ENCODE measurements at regions not wholly inside any gene's neighbourhood (a gene's known extent, or its start where the extent isn't known, plus 50 kb on each side); places are given as distances from the start of the nearest gene placed in this dataset.

- no peak for TF ChIP-seq POLR2A (IDR thresholded peaks at IDR 0.05)
- no peaks in the 10 kb centered on the region for H3K9me3 ChIP-seq
- intact Hi-C loops (cut with DNase I; ENCODE audit: low total_unique reads): no loop called here
- H3K36me3 ChIP-seq: no peaks in the 10 kb centered on the region
- no peak overlapping the region for H3K27ac ChIP-seq
- H3K4me1 ChIP-seq: no peaks in the 10 kb centered on the region
- H3K4me3 ChIP-seq: no peak overlapping the region
- DNase-seq: no peak
- H3K27me3 ChIP-seq: no peaks in the 10 kb centered on the region
Observed at GRCh38 chr1:225713281-225713680, 60.4 kb upstream of the ENAH start.

GRCh38 chr1:225720937-225721336 lies 56.7 kb upstream of the SRP9 start:
- no peaks in the 10 kb centered on the region for H3K4me1 ChIP-seq
- no peaks in the 10 kb centered on the region for H3K27me3 ChIP-seq
- intact Hi-C loops (cut with DNase I; ENCODE audit: low total_unique reads): no loop called here
- no peaks in the 10 kb centered on the region for H3K9me3 ChIP-seq
- no peaks in the 10 kb centered on the region for H3K36me3 ChIP-seq
- TF ChIP-seq POLR2A (IDR thresholded peaks at IDR 0.05): no peak
- TF ChIP-seq CTCF (IDR thresholded peaks at IDR 0.05): no peak
- no peak overlapping the region for H3K27ac ChIP-seq
- H3K4me3 ChIP-seq: no peak overlapping the region
- DNase-seq: no peak

GRCh38 chr1:225724251-225724650 lies 53.4 kb upstream of the SRP9 start:
- no peak for TF ChIP-seq CTCF (IDR thresholded peaks at IDR 0.05)
- no peak for TF ChIP-seq POLR2A (IDR thresholded peaks at IDR 0.05)
- Histone ChIP-seq H3K36me3 (no peaks in the 10 kb centered on the region), H3K27me3 (no peaks in the 10 kb centered on the region), H3K9me3 (no peaks in the 10 kb centered on the region), H3K27ac (no peak overlapping the region), H3K4me3 (no peak overlapping the region), H3K4me1 (no peaks in the 10 kb centered on the region)
- intact Hi-C loops (cut with DNase I; ENCODE audit: low total_unique reads): no loop called here
- no peak for DNase-seq
